ENCODE measurements at regions not wholly inside any gene's neighbourhood (a gene's known extent, or its start where the extent isn't known, plus 50 kb on each side); places are given as distances from the start of the nearest gene placed in this dataset.

GRCh38 chr4:46506876-46507275 is 116.9 kb upstream of the GABRA2 start:
- no peak overlapping the region for H2BK5ac ChIP-seq (ENCODE audit: insufficient read length, low read length)
- no peak for TF ChIP-seq CTCF (conservative IDR thresholded peaks at IDR 0.05)
- DNase-seq = no peak
- H2AFZ ChIP-seq (ENCODE audit: low read length) = no peak overlapping the region
- H3K27ac ChIP-seq (ENCODE audit: insufficient read length, low read depth, low read length) = no peak overlapping the region
- H3K4me1 ChIP-seq (ENCODE audit: insufficient read depth, low read length) = no peaks in the 10 kb centered on the region
- no peak overlapping the region for H4K8ac ChIP-seq (replicated peaks; ENCODE audit: insufficient read length, low read depth, low read length)
- no peaks in the 10 kb centered on the region for H3K27me3 ChIP-seq (ENCODE audit: insufficient read depth, low read length)
- no peak overlapping the region for H3K14ac ChIP-seq (ENCODE audit: insufficient read depth, low read length)
- H3K4me3 Mint-ChIP-seq = no peak overlapping the region
- no peak overlapping the region for H4K91ac ChIP-seq (ENCODE audit: insufficient read length, low read depth, low read length)
- H3T11ph ChIP-seq (ENCODE audit: low read length) = no peak overlapping the region
- no peaks in the 10 kb centered on the region for H3K9me3 Mint-ChIP-seq
- H3K79me2 ChIP-seq (ENCODE audit: insufficient read depth, low read length) = no peaks in the 10 kb centered on the region
- H3K79me1 ChIP-seq (ENCODE audit: insufficient read depth, low read depth, low read length, poor library complexity, severe bottlenecking) = no peaks in the 10 kb centered on the region
- no peaks in the 10 kb centered on the region for H3K9me3 ChIP-seq (ENCODE audit: control insufficient read depth, low read depth, low read length)
- no peaks in the 10 kb centered on the region for H4K20me1 ChIP-seq (ENCODE audit: control insufficient read depth, insufficient read depth, insufficient read length)
- no peak overlapping the region for H2AK5ac ChIP-seq (ENCODE audit: insufficient read length, low read length)
- H3K23ac ChIP-seq (ENCODE audit: insufficient read length, low read depth, low read length) = no peak overlapping the region
- H3K36me3 Mint-ChIP-seq (ENCODE audit: insufficient read depth in 1 of 3, low read depth in 3 of 3) = no peaks in the 10 kb centered on the region
- H3K4ac ChIP-seq (ENCODE audit: low read depth, low read length) = no peak overlapping the region
- H2BK120ac ChIP-seq (ENCODE audit: low read depth, low read length, poor library complexity, severe bottlenecking) = no peak overlapping the region
- no peaks in the 10 kb centered on the region for H3K4me1 Mint-ChIP-seq
- no peak overlapping the region for H3K9ac ChIP-seq (ENCODE audit: extremely low read depth, insufficient read length, low read length)
- no peak overlapping the region for H3K56ac ChIP-seq (ENCODE audit: insufficient read length, low read depth, low read length)
- H3K27ac Mint-ChIP-seq = no peak overlapping the region
- no peaks in the 10 kb centered on the region for H3K23me2 ChIP-seq (ENCODE audit: insufficient read length, low read depth, low read length, poor library complexity, severe bottlenecking)
- H2BK20ac ChIP-seq (ENCODE audit: low read depth, low read length, poor library complexity, severe bottlenecking) = no peak overlapping the region
- no peak overlapping the region for H2BK15ac ChIP-seq (ENCODE audit: low read depth, low read length)
- H2BK12ac ChIP-seq (ENCODE audit: insufficient read length, low read depth, low read length) = no peak overlapping the region
- no peak overlapping the region for H3K4me2 ChIP-seq (ENCODE audit: insufficient read depth, insufficient read length, low read length)
- H3K18ac ChIP-seq (ENCODE audit: insufficient read length, low read depth, low read length) = no peak overlapping the region
- no peak overlapping the region for H4K5ac ChIP-seq (ENCODE audit: insufficient read length, low read depth, low read length)
- no peaks in the 10 kb centered on the region for H3K27me3 Mint-ChIP-seq (ENCODE audit: low read depth)
- WGBS (ENCODE audit: extremely low coverage, insufficient read length, low lambda C conversion rate) = no CpG with 5 or more reads among the region's 4 CpGs
